ENCODE measurements at regions not wholly inside any gene's neighbourhood (a gene's known extent, or its start where the extent isn't known, plus 50 kb on each side); places are given as distances from the start of the nearest gene placed in this dataset.
"Not testable (repeated sequence)": the region's sequence is repeated elsewhere in the genome, so short reads cannot be mapped to it uniquely, and the experiment has no call there.

DNA sequence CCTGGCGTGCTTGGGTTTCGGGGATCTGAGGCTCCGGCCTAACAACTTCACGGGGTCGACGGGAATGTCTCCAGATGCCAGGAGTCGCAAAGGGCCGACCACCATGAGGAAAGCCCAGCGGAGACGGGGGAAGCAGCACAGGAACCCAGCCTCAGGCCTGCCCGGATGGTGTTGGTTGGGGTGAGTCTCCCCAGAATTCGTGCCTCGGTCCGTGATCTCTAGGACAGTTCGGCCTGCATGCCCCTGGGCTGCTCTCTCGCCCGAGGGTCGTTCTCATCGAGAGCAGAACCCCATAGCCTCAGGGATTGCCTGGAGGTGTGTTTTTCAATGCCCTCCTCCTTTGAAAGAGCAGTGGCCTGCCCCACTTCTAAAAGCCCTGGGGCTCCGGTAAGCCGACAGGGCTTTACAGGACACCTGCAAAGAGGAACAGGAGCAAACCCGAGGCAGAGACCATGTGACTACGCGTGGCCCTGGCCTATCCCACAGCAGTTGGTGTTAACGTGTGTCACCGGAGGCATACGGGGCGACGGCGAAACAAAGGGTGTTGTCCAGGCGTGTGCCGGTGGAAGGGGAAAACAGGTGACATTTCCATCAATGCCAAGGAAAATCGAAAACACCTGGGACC is 973.1 kb upstream of the DEFB115 start:
- Histone ChIP-seq H3K9me3 (ENCODE audit: insufficient read depth, low read length) (no peaks in the 10 kb centered on the region), H3K9ac (ENCODE audit: low read length) (no peak overlapping the region), H3K27ac (ENCODE audit: low read length) (no peak overlapping the region), H3K36me3 (replicated peaks; ENCODE audit: low read depth, low read length) (no peaks in the 10 kb centered on the region), H3K4me3 (ENCODE audit: low read length) (no peak overlapping the region), H3K79me2 (ENCODE audit: low read length) (no peaks in the 10 kb centered on the region), H3K4me2 (ENCODE audit: low read length) (no peak overlapping the region), H3K4me1 (ENCODE audit: low read length) (no peaks in the 10 kb centered on the region), H3K27me3 (ENCODE audit: low read depth, low read length) (no peaks in the 10 kb centered on the region), H4K20me1 (ENCODE audit: insufficient read depth, low read length) (no peaks in the 10 kb centered on the region), H2AFZ (ENCODE audit: low read depth, low read length) (no peak overlapping the region)
- TF ChIP-seq EZH2phosphoT487 (IDR thresholded peaks at IDR 0.05; ENCODE audit: low read depth): no peak
- TF ChIP-seq, protein P1, sequence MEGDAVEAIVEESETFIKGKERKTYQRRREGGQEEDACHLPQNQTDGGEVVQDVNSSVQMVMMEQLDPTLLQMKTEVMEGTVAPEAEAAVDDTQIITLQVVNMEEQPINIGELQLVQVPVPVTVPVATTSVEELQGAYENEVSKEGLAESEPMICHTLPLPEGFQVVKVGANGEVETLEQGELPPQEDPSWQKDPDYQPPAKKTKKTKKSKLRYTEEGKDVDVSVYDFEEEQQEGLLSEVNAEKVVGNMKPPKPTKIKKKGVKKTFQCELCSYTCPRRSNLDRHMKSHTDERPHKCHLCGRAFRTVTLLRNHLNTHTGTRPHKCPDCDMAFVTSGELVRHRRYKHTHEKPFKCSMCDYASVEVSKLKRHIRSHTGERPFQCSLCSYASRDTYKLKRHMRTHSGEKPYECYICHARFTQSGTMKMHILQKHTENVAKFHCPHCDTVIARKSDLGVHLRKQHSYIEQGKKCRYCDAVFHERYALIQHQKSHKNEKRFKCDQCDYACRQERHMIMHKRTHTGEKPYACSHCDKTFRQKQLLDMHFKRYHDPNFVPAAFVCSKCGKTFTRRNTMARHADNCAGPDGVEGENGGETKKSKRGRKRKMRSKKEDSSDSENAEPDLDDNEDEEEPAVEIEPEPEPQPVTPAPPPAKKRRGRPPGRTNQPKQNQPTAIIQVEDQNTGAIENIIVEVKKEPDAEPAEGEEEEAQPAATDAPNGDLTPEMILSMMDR (IDR thresholded peaks at IDR 0.05; ENCODE audit: low read depth, low read length): no peak

DNA sequence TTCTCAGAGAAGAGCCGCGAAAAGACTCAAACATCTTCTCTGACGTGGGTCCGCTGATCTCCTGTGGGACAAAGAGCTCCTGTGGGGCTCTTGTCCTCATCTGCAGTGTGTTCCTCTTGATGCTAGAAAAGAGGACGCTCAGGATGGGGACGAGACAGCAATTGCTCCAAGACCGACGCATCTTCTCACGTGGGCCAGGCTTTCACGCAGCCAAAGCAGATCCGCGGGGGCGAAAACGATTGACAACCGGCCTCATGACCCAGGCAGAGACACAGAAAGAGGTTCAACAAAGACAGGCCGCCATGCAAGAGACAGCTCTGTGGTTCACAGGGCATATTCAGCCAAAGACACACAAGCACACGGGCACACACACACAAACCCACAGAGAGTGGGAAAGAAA is 971.8 kb upstream of the DEFB115 start:
- Histone ChIP-seq H3K27ac (ENCODE audit: low read length) (no peak overlapping the region), H3K9ac (ENCODE audit: low read length) (no peak overlapping the region), H3K27me3 (ENCODE audit: low read depth, low read length) (no peaks in the 10 kb centered on the region), H2AFZ (ENCODE audit: low read depth, low read length) (no peak overlapping the region), H3K9me3 (ENCODE audit: insufficient read depth, low read length) (no peaks in the 10 kb centered on the region), H4K20me1 (ENCODE audit: insufficient read depth, low read length) (no peaks in the 10 kb centered on the region), H3K4me2 (ENCODE audit: low read length) (no peak overlapping the region), H3K36me3 (replicated peaks; ENCODE audit: low read depth, low read length) (no peaks in the 10 kb centered on the region), H3K79me2 (ENCODE audit: low read length) (no peaks in the 10 kb centered on the region), H3K4me1 (ENCODE audit: low read length) (no peaks in the 10 kb centered on the region), H3K4me3 (ENCODE audit: low read length) (no peak overlapping the region)
- TF ChIP-seq, protein P1 (IDR thresholded peaks at IDR 0.05; ENCODE audit: low read depth, low read length): no peak
- no peak for TF ChIP-seq EZH2phosphoT487 (IDR thresholded peaks at IDR 0.05; ENCODE audit: low read depth)

DNA sequence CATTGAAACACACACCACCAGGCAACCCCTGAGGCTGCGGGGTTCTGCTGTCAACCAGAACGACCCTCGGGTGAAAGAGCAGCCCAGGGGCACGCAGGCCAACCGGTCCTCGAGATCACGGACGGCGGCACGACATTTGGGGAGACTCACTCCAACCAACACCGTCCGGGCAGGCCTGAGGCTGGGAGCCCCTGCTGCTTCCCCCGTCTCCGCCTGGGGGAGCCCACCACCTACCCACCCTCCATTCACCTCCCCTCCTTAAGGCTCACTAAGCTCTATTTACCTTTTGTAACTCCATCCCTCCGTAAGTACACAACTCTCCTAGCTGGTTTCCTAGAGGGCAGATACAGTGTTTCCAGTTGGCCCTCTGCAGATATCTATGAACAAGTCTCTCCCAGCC is 971.3 kb upstream of the DEFB115 start:
- Histone ChIP-seq H4K20me1 (ENCODE audit: insufficient read depth, low read length) (no peaks in the 10 kb centered on the region), H3K4me3 (ENCODE audit: low read length) (no peak overlapping the region), H3K9ac (ENCODE audit: low read length) (no peak overlapping the region), H3K36me3 (replicated peaks; ENCODE audit: low read depth, low read length) (no peaks in the 10 kb centered on the region), H3K79me2 (ENCODE audit: low read length) (no peaks in the 10 kb centered on the region), H3K27me3 (ENCODE audit: low read depth, low read length) (no peaks in the 10 kb centered on the region), H3K4me2 (ENCODE audit: low read length) (no peak overlapping the region), H2AFZ (ENCODE audit: low read depth, low read length) (no peak overlapping the region), H3K9me3 (ENCODE audit: insufficient read depth, low read length) (no peaks in the 10 kb centered on the region), H3K4me1 (ENCODE audit: low read length) (no peaks in the 10 kb centered on the region), H3K27ac (ENCODE audit: low read length) (no peak overlapping the region)
- TF ChIP-seq EZH2phosphoT487 (IDR thresholded peaks at IDR 0.05; ENCODE audit: low read depth): no peak
- TF ChIP-seq, protein P1 (IDR thresholded peaks at IDR 0.05; ENCODE audit: low read depth, low read length): no peak

DNA sequence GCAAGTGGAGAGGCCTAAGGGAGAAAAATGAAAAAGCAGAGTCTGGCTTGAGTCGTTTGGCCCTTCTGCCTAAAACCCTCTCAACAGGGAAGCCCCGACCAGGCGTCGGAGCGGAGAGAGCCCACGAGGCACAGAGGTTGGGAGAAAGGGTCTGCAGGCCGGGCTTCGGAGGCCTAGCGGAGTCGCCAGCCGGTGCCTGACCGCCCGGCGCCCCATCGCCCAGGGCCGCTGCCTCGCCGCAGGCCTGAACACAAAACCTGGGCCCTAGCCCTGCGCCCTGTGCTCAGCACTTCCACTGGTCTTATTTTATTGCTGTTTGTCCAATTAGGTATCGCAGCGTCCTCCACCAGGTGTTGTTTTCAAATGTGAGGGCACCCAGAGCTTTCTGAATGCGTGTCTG is 970.0 kb upstream of the DEFB115 start:
- H3K4me1 ChIP-seq (ENCODE audit: low read length); H3K9ac ChIP-seq (ENCODE audit: low read length); H3K27me3 ChIP-seq (ENCODE audit: low read depth, low read length); H3K4me3 ChIP-seq (ENCODE audit: low read length); H3K79me2 ChIP-seq (ENCODE audit: low read length); H2AFZ ChIP-seq (ENCODE audit: low read depth, low read length); H3K4me2 ChIP-seq (ENCODE audit: low read length); H3K9me3 ChIP-seq (ENCODE audit: insufficient read depth, low read length); H3K27ac ChIP-seq (ENCODE audit: low read length); H4K20me1 ChIP-seq (ENCODE audit: insufficient read depth, low read length); H3K36me3 ChIP-seq (replicated peaks; ENCODE audit: low read depth, low read length): not testable (repeated sequence)

Data from OCI-LY3 (cell line).